ENCODE measurements at regions not wholly inside any gene's neighbourhood (a gene's known extent, or its start where the extent isn't known, plus 50 kb on each side); places are given as distances from the start of the nearest gene placed in this dataset.

DNA sequence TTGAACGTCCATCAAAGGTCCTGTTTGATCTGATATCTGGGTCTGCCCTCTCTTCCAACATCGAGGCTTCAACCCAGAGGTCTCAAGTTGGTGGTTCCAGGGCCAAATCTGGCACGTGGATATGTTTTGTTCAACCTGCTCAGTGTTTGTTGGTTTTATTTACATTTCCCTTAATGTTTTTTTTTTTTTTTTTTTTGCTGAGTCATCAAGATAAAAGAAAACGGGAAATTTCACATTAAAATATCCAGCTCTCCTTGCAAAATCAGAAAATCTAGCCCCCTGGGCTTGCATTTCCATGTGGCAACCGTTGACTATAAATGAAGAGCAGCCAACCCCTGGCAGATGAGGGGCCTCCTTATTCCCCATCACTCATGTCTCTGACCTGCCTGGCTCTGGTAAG, 765.6 kb upstream of the TBX3 start:
- peaks cover 9 to 26% (median 20%) of the 10 kb centered on the region in 4 experiments for H3K4me1 ChIP-seq (replicated peaks in 1 of 4; ENCODE audit: control insufficient read depth in 3 of 4, insufficient read depth in 4 of 4, low read length in 3 of 4)
- H2AK5ac ChIP-seq (ENCODE audit: low read depth, low read length): no peak overlapping the region
- peak overlapping the region in 1 of 2 experiments; percentile 38; a peak in 1 of 4 replicates for H3K4me2 ChIP-seq (ENCODE audit: insufficient read depth in 1 of 2, low read depth in 2 of 2, low read length in 2 of 2)
- H3K79me2 ChIP-seq (ENCODE audit: control insufficient read depth in 1 of 2, insufficient read depth in 2 of 2, low read length in 2 of 2): no peaks in the 10 kb centered on the region
- no peak overlapping the region for H3K14ac ChIP-seq (ENCODE audit: insufficient read length)
- DNase-seq (ENCODE audit: low read depth in 1 of 2, low spot score in 2 of 2) (no peak), FAIRE-seq (no peak)
- H4K5ac ChIP-seq (ENCODE audit: insufficient read length, low read depth, low read length): no peak overlapping the region
- H2BK5ac ChIP-seq (ENCODE audit: low read depth, low read length): no peak overlapping the region; the same call in 1 of the 2 replicates
- no peak overlapping the region for H3K27ac ChIP-seq (ENCODE audit: low read depth, low read length)
- CTCF ChIA-PET (ENCODE audit: partially characterized antibody): interaction anchor here (1.0 to 1.4 kb wide), 5 partner anchors 8 to 115 kb away, joined by 3 to 4 read pairs (median 3); no protein-coding TSS in a partner anchor
- no peak overlapping the region for H3K9ac ChIP-seq (replicated peaks in 1 of 4; ENCODE audit: extremely low read depth in 1 of 4, low read depth in 3 of 4, low read length in 3 of 4)
- no peaks in the 10 kb centered on the region for H3K9me3 ChIP-seq (ENCODE audit: insufficient read depth in 2 of 2, low read depth in 1 of 2, low read length in 1 of 2)
- H4K20me1 ChIP-seq (replicated peaks in 1 of 2; ENCODE audit: control insufficient read depth in 1 of 2, insufficient read depth in 2 of 2, low read length in 2 of 2): no peaks in the 10 kb centered on the region
- 0 out of 2 replicates have a peak overlapping the region, but pooled peaks have one; percentile 50 for H2BK12ac ChIP-seq (ENCODE audit: low read depth, low read length)
- POLR2A ChIA-PET (ENCODE audit: partially characterized antibody): no interaction called here
- H4K91ac ChIP-seq (replicated peaks; ENCODE audit: insufficient read length, low read length): no peak overlapping the region
- no peak overlapping the region for H2BK15ac ChIP-seq (ENCODE audit: low read length)
- WGBS, 2 experiments (ENCODE audit: extremely low coverage in 1 of 2, insufficient coverage in 1 of 2, insufficient read length in 1 of 2, insufficient replicate concordance in 2 of 2, low coverage in 1 of 2, low lambda C conversion rate in 2 of 2, missing lambda C conversion rate in 1 of 2): 88% methylated on average over 5 of the region's 5 CpGs; no CpG with 5 or more reads in 1 of the 2 experiments
- H3K23ac ChIP-seq (ENCODE audit: insufficient read length): no peak overlapping the region
- H4K8ac ChIP-seq (ENCODE audit: extremely low read depth, insufficient read depth, low read length): no peak overlapping the region
- peaks cover 10% of the 10 kb centered on the region; the same call in 1 of the 2 replicates for H3K23me2 ChIP-seq (ENCODE audit: low read depth, low read length)
- no peak overlapping the region for H2AFZ ChIP-seq (ENCODE audit: low read length)
- no peak overlapping the region for H3K4ac ChIP-seq (replicated peaks; ENCODE audit: insufficient read length, low read depth, low read length)
- 0 out of 2 replicates have a peak overlapping the region, but pooled peaks have one; percentile 61 for H2BK20ac ChIP-seq (ENCODE audit: low read length)
- no peak overlapping the region for H3K56ac ChIP-seq (replicated peaks; ENCODE audit: insufficient read length, low read depth, low read length)
- H3K18ac ChIP-seq (ENCODE audit: extremely low read depth, low read length): no peak overlapping the region
- H3K27me3 ChIP-seq (replicated peaks in 1 of 4; ENCODE audit: control insufficient read depth in 3 of 4, extremely low read depth in 1 of 4, insufficient read depth in 3 of 4, low read length in 3 of 4): peaks cover 0 to 20% (median 11%) of the 10 kb centered on the region in 4 experiments; a peak in 5 of 7 replicates
- H3K36me3 ChIP-seq (ENCODE audit: control insufficient read depth in 2 of 4, insufficient read depth in 4 of 4, low read length in 3 of 4): no peaks in the 10 kb centered on the region
- TF ChIP-seq BACH1 (IDR thresholded peaks at IDR 0.05; ENCODE audit: low read length): peak; percentile 72
- TF ChIP-seq MAFK (IDR thresholded peaks at IDR 0.05; ENCODE audit: low read depth, low read length): peak; percentile 97
- no peak for TF ChIP-seq ASH2L (IDR thresholded peaks at IDR 0.05; ENCODE audit: low read length)
- no peaks in the 10 kb centered on the region for H3K79me1 ChIP-seq (ENCODE audit: low read depth, low read length)
- H2BK120ac ChIP-seq (replicated peaks; ENCODE audit: low read depth, low read length): no peak overlapping the region
- no peak overlapping the region for H3K4me3 ChIP-seq (ENCODE audit: extremely low read depth in 1 of 4, insufficient read depth in 2 of 4, low read depth in 3 of 4, low read length in 4 of 4)

All from H1 (cell line).